ENCODE measurements at regions not wholly inside any gene's neighbourhood (a gene's known extent, or its start where the extent isn't known, plus 50 kb on each side); places are given as distances from the start of the nearest gene placed in this dataset.

- Histone ChIP-seq H3K27me3 (replicated peaks; ENCODE audit: control insufficient read depth, insufficient read depth, low read length) (no peaks in the 10 kb centered on the region), H3K36me3 (ENCODE audit: control insufficient read depth, insufficient read depth, low read length) (no peaks in the 10 kb centered on the region), H3K4me3 (replicated peaks; ENCODE audit: low read depth, low read length) (no peak overlapping the region)
- TF ChIP-seq, protein P1, sequence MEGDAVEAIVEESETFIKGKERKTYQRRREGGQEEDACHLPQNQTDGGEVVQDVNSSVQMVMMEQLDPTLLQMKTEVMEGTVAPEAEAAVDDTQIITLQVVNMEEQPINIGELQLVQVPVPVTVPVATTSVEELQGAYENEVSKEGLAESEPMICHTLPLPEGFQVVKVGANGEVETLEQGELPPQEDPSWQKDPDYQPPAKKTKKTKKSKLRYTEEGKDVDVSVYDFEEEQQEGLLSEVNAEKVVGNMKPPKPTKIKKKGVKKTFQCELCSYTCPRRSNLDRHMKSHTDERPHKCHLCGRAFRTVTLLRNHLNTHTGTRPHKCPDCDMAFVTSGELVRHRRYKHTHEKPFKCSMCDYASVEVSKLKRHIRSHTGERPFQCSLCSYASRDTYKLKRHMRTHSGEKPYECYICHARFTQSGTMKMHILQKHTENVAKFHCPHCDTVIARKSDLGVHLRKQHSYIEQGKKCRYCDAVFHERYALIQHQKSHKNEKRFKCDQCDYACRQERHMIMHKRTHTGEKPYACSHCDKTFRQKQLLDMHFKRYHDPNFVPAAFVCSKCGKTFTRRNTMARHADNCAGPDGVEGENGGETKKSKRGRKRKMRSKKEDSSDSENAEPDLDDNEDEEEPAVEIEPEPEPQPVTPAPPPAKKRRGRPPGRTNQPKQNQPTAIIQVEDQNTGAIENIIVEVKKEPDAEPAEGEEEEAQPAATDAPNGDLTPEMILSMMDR (IDR thresholded peaks at IDR 0.05; ENCODE audit: insufficient read depth, low read length, poor library complexity, severe bottlenecking): no peak
- DNase-seq (ENCODE audit: extremely low read depth, insufficient read length): no peak
Observed at GRCh38 chr4:64796581-64796980, 387.3 kb upstream of the TECRL start.

DNA sequence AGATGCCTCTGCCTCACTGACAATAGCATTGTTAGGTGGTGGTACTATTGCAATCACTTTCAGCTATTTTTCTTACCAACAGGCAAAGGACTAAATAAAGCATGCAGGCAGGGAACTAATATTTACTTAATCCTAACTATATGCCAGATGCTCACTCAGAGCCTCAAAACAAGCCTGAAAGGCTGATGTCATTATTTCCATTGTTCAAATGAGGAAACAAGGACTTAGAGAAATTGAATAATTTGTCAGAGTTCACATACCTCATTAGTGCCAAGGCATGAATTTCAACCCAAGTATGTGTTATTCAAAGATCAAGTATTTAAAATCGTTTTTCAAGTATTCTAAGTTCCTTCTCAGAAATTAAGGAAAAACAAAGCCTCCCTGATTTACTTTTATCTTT, 374.9 kb upstream of the TECRL start:
- Histone ChIP-seq H3K27me3 (replicated peaks; ENCODE audit: control insufficient read depth, insufficient read depth, low read length) (no peaks in the 10 kb centered on the region), H3K36me3 (ENCODE audit: control insufficient read depth, insufficient read depth, low read length) (no peaks in the 10 kb centered on the region), H3K4me3 (replicated peaks; ENCODE audit: low read depth, low read length) (no peak overlapping the region)
- TF ChIP-seq, protein P1 (IDR thresholded peaks at IDR 0.05; ENCODE audit: insufficient read depth, low read length, poor library complexity, severe bottlenecking): no peak
- no peak for DNase-seq (ENCODE audit: extremely low read depth, insufficient read length)

- no peaks in the 10 kb centered on the region for H3K36me3 ChIP-seq (ENCODE audit: control insufficient read depth, insufficient read depth, low read length)
- H3K27me3 ChIP-seq (replicated peaks; ENCODE audit: control insufficient read depth, insufficient read depth, low read length): no peaks in the 10 kb centered on the region
- no peak overlapping the region for H3K4me3 ChIP-seq (replicated peaks; ENCODE audit: low read depth, low read length)
- no peak for DNase-seq (ENCODE audit: extremely low read depth, insufficient read length)
- TF ChIP-seq, protein P1 (IDR thresholded peaks at IDR 0.05; ENCODE audit: insufficient read depth, low read length, poor library complexity, severe bottlenecking): peak; percentile 58
Observed at GRCh38 chr4:64781737-64782326, 372.6 kb upstream of the TECRL start.

DNA sequence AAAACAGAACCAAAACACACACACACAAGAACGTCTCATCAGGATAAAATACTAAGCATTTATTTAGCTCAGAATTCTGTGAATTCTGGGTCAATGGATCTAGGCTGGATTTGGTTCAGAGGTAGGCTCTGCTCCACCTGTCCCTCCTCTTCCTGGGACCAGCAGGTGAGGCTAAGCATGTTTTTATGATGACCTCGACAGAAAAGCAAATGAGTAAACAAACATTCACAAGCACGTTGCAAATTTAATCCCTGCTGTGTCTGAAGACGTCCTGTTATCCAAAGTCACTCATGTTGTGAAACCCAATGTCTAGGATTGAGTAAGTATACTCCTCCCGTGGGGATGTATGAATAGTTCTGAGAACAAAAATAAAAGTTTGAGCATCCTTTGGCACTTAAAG, 371.4 kb upstream of the TECRL start:
- no peak for DNase-seq (ENCODE audit: extremely low read depth, insufficient read length)
- TF ChIP-seq, protein P1 (IDR thresholded peaks at IDR 0.05; ENCODE audit: insufficient read depth, low read length, poor library complexity, severe bottlenecking): no peak
- Histone ChIP-seq H3K27me3 (replicated peaks; ENCODE audit: control insufficient read depth, insufficient read depth, low read length) (no peaks in the 10 kb centered on the region), H3K36me3 (ENCODE audit: control insufficient read depth, insufficient read depth, low read length) (no peaks in the 10 kb centered on the region), H3K4me3 (replicated peaks; ENCODE audit: low read depth, low read length) (no peak overlapping the region)

DNA sequence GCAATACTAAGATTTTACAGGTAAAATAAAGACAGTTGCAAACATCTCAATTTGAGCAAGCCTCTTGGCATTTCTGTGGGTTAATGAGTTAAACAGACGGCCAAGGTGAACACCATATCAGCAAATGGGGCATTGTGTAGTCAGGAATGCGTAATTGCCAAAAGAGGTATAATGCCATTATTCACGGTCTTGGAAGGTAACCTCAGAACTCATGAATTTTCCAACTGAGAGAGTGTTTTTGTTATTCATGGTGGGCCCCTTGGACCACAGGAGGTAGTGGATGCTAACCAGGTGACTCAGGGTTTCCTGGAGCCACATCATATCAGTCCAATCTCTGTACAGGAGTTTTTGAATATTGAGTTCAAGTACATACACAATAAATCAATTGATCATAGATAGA, 368.0 kb upstream of the TECRL start:
- TF ChIP-seq, protein P1 (IDR thresholded peaks at IDR 0.05; ENCODE audit: insufficient read depth, low read length, poor library complexity, severe bottlenecking): no peak
- Histone ChIP-seq H3K36me3 (ENCODE audit: control insufficient read depth, insufficient read depth, low read length) (no peaks in the 10 kb centered on the region), H3K27me3 (replicated peaks; ENCODE audit: control insufficient read depth, insufficient read depth, low read length) (no peaks in the 10 kb centered on the region), H3K4me3 (replicated peaks; ENCODE audit: low read depth, low read length) (no peak overlapping the region)
- no peak for DNase-seq (ENCODE audit: extremely low read depth, insufficient read length)

DNA sequence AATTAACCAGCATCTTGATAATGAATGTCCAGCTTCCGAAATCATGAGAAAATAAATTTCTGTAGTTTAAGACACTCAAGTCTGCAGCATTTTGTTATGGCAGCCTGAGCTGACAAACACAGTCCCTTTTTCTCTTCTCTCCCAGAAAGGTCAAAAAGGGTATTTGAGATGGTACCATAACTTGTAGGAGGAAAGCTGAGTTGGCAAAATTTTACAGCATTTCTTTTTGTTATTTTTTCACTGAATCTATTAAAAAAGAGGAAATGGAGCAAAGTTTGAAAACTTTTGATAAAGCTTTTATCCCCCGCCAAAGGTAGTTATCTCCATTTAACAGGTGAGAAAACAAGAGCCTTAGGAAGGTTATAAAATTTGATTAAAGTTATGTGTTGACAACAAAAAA, 367.6 kb upstream of the TECRL start:
- DNase-seq (ENCODE audit: extremely low read depth, insufficient read length): no peak
- TF ChIP-seq, protein P1 (IDR thresholded peaks at IDR 0.05; ENCODE audit: insufficient read depth, low read length, poor library complexity, severe bottlenecking): no peak
- no peak overlapping the region for H3K4me3 ChIP-seq (replicated peaks; ENCODE audit: low read depth, low read length)
- H3K27me3 ChIP-seq (replicated peaks; ENCODE audit: control insufficient read depth, insufficient read depth, low read length): no peaks in the 10 kb centered on the region
- H3K36me3 ChIP-seq (ENCODE audit: control insufficient read depth, insufficient read depth, low read length): no peaks in the 10 kb centered on the region
